HepG2 (cell line): ENCODE measurements at regions not wholly inside any gene's neighbourhood (a gene's known extent, or its start where the extent isn't known, plus 50 kb on each side); places are given as distances from the start of the nearest gene placed in this dataset.

ENCODE experiments used
- ATAC-seq: fragments of 200-7000 bp; cut with Tn5 transposase; 3 replicates; pipeline ENCODE4 v1.9.1; 2020; ENCODE audit warnings: mild to moderate bottlenecking, moderate library complexity
- BruUV-seq: library from RNA; stranded (reverse); fragments of 400-500 nt; replicated peaks from 2 replicates; lab custom pipeline; 2021; lab: Mats Ljungman, UMichigan
- CTCF ChIA-PET: fragments of 300-600 bp; formaldehyde crosslinking; extraction: SDS; loops from one replicate; lab custom pipeline; 2021; ENCODE audit warnings: low total read pairs, inconsistent platforms, low intra/inter-chr PET ratio; lab: Yijun Ruan, JAX
- POLR2A ChIA-PET: fragments of 350-600 bp; sonication (Branson Sonifier 250); formaldehyde crosslinking; loops from one replicate; lab custom pipeline; 2020; ENCODE audit warnings: antibody characterized with exemption, inconsistent platforms; lab: Yijun Ruan, JAX
- DNase-seq: peaks from one replicate; pipeline ENCODE4 v3.0.0-alpha.2; 2015; ENCODE audit warnings: low spot score
- FAIRE-seq: peaks from 3 replicates; lab custom pipeline; 2011; peaks lifted over from hg19 to GRCh38; lab: Jason Lieb, UNC
- H2AFZ ChIP-seq: one replicate; pipeline ENCODE4 v1.6.1; 2011; ENCODE audit warnings: low read length, inconsistent platforms
- H3K27ac ChIP-seq: fragments of 300-600 bp; 3 replicates; pipeline ENCODE4 v1.8.0; 2011; ENCODE audit warnings: mixed run types, mild to moderate bottlenecking, mixed read lengths, low read length, inconsistent platforms; ENCODE audit not compliant: insufficient read depth; ENCODE audit errors: extremely low read length
- H3K27me3 ChIP-seq, 2 experiments: fragments of 200-600 bp in 1 of 2; 2 replicates in 1 of 2; 3 replicates in 1 of 2; pipeline versions ENCODE4 v1.6.0 to v1.8.0; 2011; ENCODE audit warnings: low read length in 2 of 2, mild to moderate bottlenecking in 2 of 2, moderate library complexity in 2 of 2, inconsistent platforms in 1 of 2; ENCODE audit not compliant: insufficient read depth in 2 of 2, control insufficient read depth in 1 of 2
- H3K36me3 ChIP-seq, 2 experiments: fragments of 200-600 bp in 1 of 2; replicated peaks in 1 of 2; 2 replicates in 1 of 2; 3 replicates in 1 of 2; pipeline versions ENCODE4 v1.5.1 to v1.8.0; 2011; ENCODE audit warnings: low read length in 2 of 2, inconsistent platforms in 1 of 2; ENCODE audit not compliant: insufficient read depth in 2 of 2, control insufficient read depth in 1 of 2
- H3K4me1 ChIP-seq: 2 replicates; pipeline ENCODE4 v1.5.1; 2012; ENCODE audit warnings: low read length, inconsistent platforms; ENCODE audit not compliant: insufficient read depth
- H3K4me2 ChIP-seq: 2 replicates; pipeline ENCODE4 v1.6.0; 2011; ENCODE audit warnings: low read depth, low read length, inconsistent platforms
- H3K4me3 ChIP-seq, 3 experiments: fragments of 200-600 bp in 1 of 3; sonication (generic), shearing (Covaris generic) in 1 of 3; replicated peaks in 1 of 3; 2 replicates each; pipeline ENCODE4 v1.5.1; 2011 to 2016; ENCODE audit warnings: low read length in 3 of 3, inconsistent platforms in 2 of 3, low read depth in 2 of 3, mild to moderate bottlenecking in 2 of 3, control low read depth in 1 of 3, mixed read lengths in 1 of 3; ENCODE audit not compliant: insufficient read depth in 1 of 3
- H3K79me2 ChIP-seq: one replicate; pipeline ENCODE4 v1.6.1; 2011; ENCODE audit warnings: low read length, inconsistent platforms; ENCODE audit not compliant: insufficient read depth
- H3K9ac ChIP-seq: 2 replicates; pipeline ENCODE4 v1.6.0; 2011; ENCODE audit warnings: mild to moderate bottlenecking, low read depth, low read length, inconsistent platforms; ENCODE audit not compliant: insufficient read depth
- H3K9me3 ChIP-seq: 2 replicates; pipeline ENCODE4 v1.5.1; 2012; ENCODE audit warnings: mild to moderate bottlenecking, low read length
- H4K20me1 ChIP-seq: 2 replicates; pipeline ENCODE4 v1.6.0; 2011; ENCODE audit warnings: inconsistent platforms, mild to moderate bottlenecking, low read length, moderate library complexity; ENCODE audit not compliant: insufficient read depth
- FOXK2 ChIP-seq: fragments of 450-650 bp; IDR thresholded peaks from 2 replicates; pipeline ENCODE4 v1.6.1; 2016
- HCFC1 ChIP-seq: fragments of 150-350 bp; IDR thresholded peaks from 2 replicates; pipeline ENCODE4 v1.6.1; 2014; ENCODE audit warnings: low read depth, low read length
- ISL2 ChIP-seq: sonication (generic); formaldehyde crosslinking; IDR thresholded peaks from 2 replicates; pipeline ENCODE4 v1.5.0; 2020; ENCODE audit warnings: missing genetic modification reagents
- MEF2D ChIP-seq: sonication (generic); formaldehyde crosslinking; IDR thresholded peaks from 2 replicates; pipeline ENCODE4 v1.5.1; 2020; ENCODE audit warnings: mild to moderate bottlenecking, missing genetic modification reagents
- NCOA2 ChIP-seq: sonication (generic); formaldehyde crosslinking; IDR thresholded peaks from 2 replicates; pipeline ENCODE4 v1.8.0; 2022; ENCODE audit warnings: inconsistent platforms
- RFXANK ChIP-seq: IDR thresholded peaks from 2 replicates; pipeline ENCODE4 v1.6.1; 2016
- ZBTB20 ChIP-seq: sonication (generic); formaldehyde crosslinking; IDR thresholded peaks from 2 replicates; pipeline ENCODE4 v1.8.1; 2023; ENCODE audit warnings: missing genetic modification reagents, low read depth, mild to moderate bottlenecking, borderline replicate concordance
- ZFP90 ChIP-seq: sonication (generic); formaldehyde crosslinking; IDR thresholded peaks from 2 replicates; pipeline ENCODE4 v1.8.0; 2022; ENCODE audit warnings: missing genetic modification reagents, mild to moderate bottlenecking, inconsistent platforms, borderline replicate concordance
- ZNF451 ChIP-seq: sonication (generic); formaldehyde crosslinking; IDR thresholded peaks from 2 replicates; pipeline ENCODE4 v1.5.0; 2020; ENCODE audit warnings: mild to moderate bottlenecking, missing genetic modification reagents
- ZNF510 ChIP-seq: sonication (generic); formaldehyde crosslinking; IDR thresholded peaks from 2 replicates; pipeline ENCODE4 v1.4.0; 2020; ENCODE audit warnings: low read depth, mild to moderate bottlenecking, missing genetic modification reagents
- ZNF720 ChIP-seq: sonication (generic); formaldehyde crosslinking; IDR thresholded peaks from 2 replicates; pipeline ENCODE4 v1.4.0; 2020; ENCODE audit warnings: missing genetic modification reagents
- ZNF781 ChIP-seq: sonication (generic); formaldehyde crosslinking; IDR thresholded peaks from 2 replicates; pipeline ENCODE4 v1.5.1; 2020; ENCODE audit warnings: borderline replicate concordance, mild to moderate bottlenecking, missing genetic modification reagents; ENCODE audit errors: not compliant biosample characterization
- ZNF83 ChIP-seq: sonication (generic); formaldehyde crosslinking; IDR thresholded peaks from 2 replicates; pipeline ENCODE4 v1.4.0; 2020; ENCODE audit warnings: missing genetic modification reagents, mild to moderate bottlenecking, borderline replicate concordance
- ZNF879 ChIP-seq: sonication (generic); formaldehyde crosslinking; IDR thresholded peaks from 2 replicates; pipeline ENCODE4 v1.8.1; 2023; ENCODE audit warnings: missing genetic modification reagents
- WGBS: methylation state at CpG from one replicate; pipeline ENCODE4 v1.1.6; 2017; ENCODE audit warnings: low lambda C conversion rate; 5-methylcytosine and 5-hydroxymethylcytosine counted together
- in situ Hi-C: cut with HindIII; loops from 2 replicates; pipeline ENCODE4 v1.10.0; 2017; ENCODE audit warnings: low pct_unique_long_range_greater_than_20kb; ENCODE audit not compliant: extremely low pct_ligation_motif_present
- intact Hi-C: fragments of 100-400 bp; cut with micrococcal nuclease; formaldehyde crosslinking; loops from one replicate; pipeline ENCODE4 v1.10.0; 2022; ENCODE audit not compliant: unreplicated experiment
- TF ChIP-seq, protein P1 (sequence below): sonication (generic); formaldehyde crosslinking; IDR thresholded peaks from 2 replicates; pipeline ENCODE4 v1.5.0; 2020; ENCODE audit warnings: missing genetic modification reagents, mild to moderate bottlenecking, borderline replicate concordance

DNA sequence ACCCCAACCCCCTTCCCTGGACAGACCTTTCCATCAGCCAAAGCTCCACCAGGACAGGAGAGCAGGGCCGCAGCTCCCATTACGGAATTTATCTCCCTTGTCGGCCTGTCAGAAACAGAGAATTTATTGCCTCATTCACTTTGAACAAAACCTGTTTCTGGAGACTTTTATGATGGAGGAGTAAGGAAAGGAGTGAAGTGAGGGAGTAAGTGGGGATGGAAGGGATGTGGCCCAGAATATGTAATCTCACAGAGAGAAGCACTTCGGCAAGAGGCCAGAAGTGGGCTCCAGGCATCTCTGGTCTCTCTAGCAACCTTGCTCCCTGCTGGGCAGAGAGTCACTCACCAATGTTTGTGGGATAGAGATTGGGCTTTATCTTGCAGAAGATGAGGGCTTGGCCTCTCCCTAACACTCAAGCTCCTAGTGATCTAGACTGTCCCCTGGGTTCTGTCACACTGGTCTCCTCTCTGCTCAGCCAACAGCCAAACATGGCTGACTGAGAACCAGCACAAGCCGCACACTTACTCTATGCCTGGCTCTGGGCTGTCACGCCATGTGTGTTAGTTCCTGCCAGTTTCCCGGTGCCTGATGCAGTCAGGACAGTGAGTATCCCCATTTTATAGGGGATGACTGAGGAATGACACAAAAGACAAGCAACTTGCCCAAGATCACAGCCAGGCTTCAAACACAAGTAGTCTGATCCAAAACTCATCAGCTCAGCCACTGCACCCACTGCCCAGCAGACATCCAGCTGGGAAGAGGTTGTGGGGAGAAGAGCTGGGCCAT lies 149.4 kb upstream of the ZMIZ1 start:
- H4K20me1 ChIP-seq = peaks cover 3% of the 10 kb centered on the region
- TF ChIP-seq MEF2D (CRISPR knock-in tag) (no peak), RFXANK (CRISPR knock-in tag) (no peak), ZNF510 (CRISPR knock-in tag) (no peak), ZNF451 (no peak), ZBTB20 (CRISPR knock-in tag) (no peak), ZFP90 (no peak), ZNF781 (CRISPR knock-in tag) (no peak), HCFC1 (no peak), ISL2 (CRISPR knock-in tag) (no peak), NCOA2 (CRISPR knock-in tag) (no peak), FOXK2 (no peak), ZNF720 (CRISPR knock-in tag) (no peak), ZNF83 (no peak), ZNF879 (CRISPR knock-in tag) (no peak)
- TF ChIP-seq, protein P1, sequence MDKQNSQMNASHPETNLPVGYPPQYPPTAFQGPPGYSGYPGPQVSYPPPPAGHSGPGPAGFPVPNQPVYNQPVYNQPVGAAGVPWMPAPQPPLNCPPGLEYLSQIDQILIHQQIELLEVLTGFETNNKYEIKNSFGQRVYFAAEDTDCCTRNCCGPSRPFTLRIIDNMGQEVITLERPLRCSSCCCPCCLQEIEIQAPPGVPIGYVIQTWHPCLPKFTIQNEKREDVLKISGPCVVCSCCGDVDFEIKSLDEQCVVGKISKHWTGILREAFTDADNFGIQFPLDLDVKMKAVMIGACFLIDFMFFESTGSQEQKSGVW = no peak
- TF ChIP-seq, all 625 proteins: peak for 0
- ChIA-PET POLR2A (interaction anchor here (0.8 kb wide), 1 partner anchor 56 kb away, joined by 3 read pairs; no protein-coding TSS in a partner anchor), CTCF (no interaction called here)
- in situ Hi-C loops (no loop called here), intact Hi-C loops (loop anchor here (10.0 kb wide), 1 partner anchor 55 kb away; no protein-coding TSS in a partner anchor)
- WGBS = 50% methylated on average over 6 of the region's 7 CpGs
- no peak overlapping the region for H3K27ac ChIP-seq
- FAIRE-seq = no peak
- no peaks in the 10 kb centered on the region for H3K36me3 ChIP-seq
- no peak overlapping the region for H2AFZ ChIP-seq
- DNase-seq = no peak
- ATAC-seq = no peak
- no TSS peak for BruUV-seq
- H3K4me1 ChIP-seq = peaks cover 13% of the 10 kb centered on the region
- no peaks in the 10 kb centered on the region for H3K79me2 ChIP-seq
- H3K4me3 ChIP-seq = no peak overlapping the region
- no peak overlapping the region for H3K9ac ChIP-seq
- no peaks in the 10 kb centered on the region for H3K9me3 ChIP-seq
- peaks cover 3 to 36% of the 10 kb centered on the region in 2 experiments; a peak in 3 of 5 replicates for H3K27me3 ChIP-seq
- H3K4me2 ChIP-seq = no peak overlapping the region
